Osteocyte (in vitro differentiated cells): ENCODE measurements at regions not wholly inside any gene's neighbourhood (a gene's known extent, or its start where the extent isn't known, plus 50 kb on each side); places are given as distances from the start of the nearest gene placed in this dataset.

Experiments used
- DNase-seq: peaks from one replicate; pipeline ENCODE4 v3.0.0; 2021; ENCODE audit warnings: mixed read lengths; ENCODE audit not compliant: unreplicated experiment; ENCODE audit errors: extremely low spot score
- H3K27ac Mint-ChIP-seq: one replicate; pipeline ENCODE4 v1.8.0; 2021; ENCODE audit warnings: mild to moderate bottlenecking, mixed read lengths; ENCODE audit not compliant: unreplicated experiment
- H3K27me3 Mint-ChIP-seq: one replicate; pipeline ENCODE4 v1.8.0; 2021; ENCODE audit warnings: mixed read lengths; ENCODE audit not compliant: unreplicated experiment
- H3K36me3 Mint-ChIP-seq: one replicate; pipeline ENCODE4 v1.8.0; 2021; ENCODE audit warnings: mixed read lengths; ENCODE audit not compliant: unreplicated experiment
- H3K4me1 Mint-ChIP-seq: one replicate; pipeline ENCODE4 v1.8.0; 2021; ENCODE audit warnings: mixed read lengths; ENCODE audit not compliant: unreplicated experiment
- H3K4me3 Mint-ChIP-seq: one replicate; pipeline ENCODE4 v1.8.0; 2021; ENCODE audit warnings: mild to moderate bottlenecking, moderate library complexity, mixed read lengths; ENCODE audit not compliant: unreplicated experiment
- H3K9me3 Mint-ChIP-seq: one replicate; pipeline ENCODE4 v1.8.0; 2021; ENCODE audit warnings: mixed read lengths; ENCODE audit not compliant: unreplicated experiment
- TF ChIP-seq, protein P1 (sequence below): fragments of 200-600 bp; sonication (generic); IDR thresholded peaks from 2 replicates; pipeline ENCODE4 v1.5.0; 2021; ENCODE audit warnings: antibody characterized with exemption, mild to moderate bottlenecking, moderate library complexity

DNA sequence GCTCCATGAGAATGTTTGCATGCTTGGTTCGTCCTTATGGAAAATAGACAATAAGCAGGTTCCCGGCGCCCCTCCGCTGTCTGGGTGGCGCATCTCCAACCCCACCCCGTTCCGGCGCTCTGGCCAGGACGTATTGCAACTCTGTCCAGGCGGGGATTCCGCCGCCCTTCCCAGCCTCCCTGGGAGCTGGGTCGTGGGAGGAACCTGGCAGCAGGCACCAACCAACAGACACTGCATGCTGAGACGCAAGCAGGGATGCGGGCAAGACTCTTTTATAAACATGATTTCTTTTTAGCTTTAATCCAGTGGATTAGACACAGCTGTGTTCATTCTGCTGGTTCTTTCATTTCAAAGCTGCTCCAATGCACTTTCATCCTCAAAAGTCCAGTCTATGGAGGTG, 240.2 kb downstream of the SH3BP4 start:
- TF ChIP-seq, protein P1, sequence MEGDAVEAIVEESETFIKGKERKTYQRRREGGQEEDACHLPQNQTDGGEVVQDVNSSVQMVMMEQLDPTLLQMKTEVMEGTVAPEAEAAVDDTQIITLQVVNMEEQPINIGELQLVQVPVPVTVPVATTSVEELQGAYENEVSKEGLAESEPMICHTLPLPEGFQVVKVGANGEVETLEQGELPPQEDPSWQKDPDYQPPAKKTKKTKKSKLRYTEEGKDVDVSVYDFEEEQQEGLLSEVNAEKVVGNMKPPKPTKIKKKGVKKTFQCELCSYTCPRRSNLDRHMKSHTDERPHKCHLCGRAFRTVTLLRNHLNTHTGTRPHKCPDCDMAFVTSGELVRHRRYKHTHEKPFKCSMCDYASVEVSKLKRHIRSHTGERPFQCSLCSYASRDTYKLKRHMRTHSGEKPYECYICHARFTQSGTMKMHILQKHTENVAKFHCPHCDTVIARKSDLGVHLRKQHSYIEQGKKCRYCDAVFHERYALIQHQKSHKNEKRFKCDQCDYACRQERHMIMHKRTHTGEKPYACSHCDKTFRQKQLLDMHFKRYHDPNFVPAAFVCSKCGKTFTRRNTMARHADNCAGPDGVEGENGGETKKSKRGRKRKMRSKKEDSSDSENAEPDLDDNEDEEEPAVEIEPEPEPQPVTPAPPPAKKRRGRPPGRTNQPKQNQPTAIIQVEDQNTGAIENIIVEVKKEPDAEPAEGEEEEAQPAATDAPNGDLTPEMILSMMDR: no peak
- H3K4me1 Mint-ChIP-seq: no peaks in the 10 kb centered on the region
- H3K9me3 Mint-ChIP-seq: no peaks in the 10 kb centered on the region
- H3K27me3 Mint-ChIP-seq: peaks cover 30% of the 10 kb centered on the region
- no peaks in the 10 kb centered on the region for H3K36me3 Mint-ChIP-seq
- peak; percentile 72 for DNase-seq
- H3K27ac Mint-ChIP-seq: no peak overlapping the region
- H3K4me3 Mint-ChIP-seq: no peak overlapping the region

DNA sequence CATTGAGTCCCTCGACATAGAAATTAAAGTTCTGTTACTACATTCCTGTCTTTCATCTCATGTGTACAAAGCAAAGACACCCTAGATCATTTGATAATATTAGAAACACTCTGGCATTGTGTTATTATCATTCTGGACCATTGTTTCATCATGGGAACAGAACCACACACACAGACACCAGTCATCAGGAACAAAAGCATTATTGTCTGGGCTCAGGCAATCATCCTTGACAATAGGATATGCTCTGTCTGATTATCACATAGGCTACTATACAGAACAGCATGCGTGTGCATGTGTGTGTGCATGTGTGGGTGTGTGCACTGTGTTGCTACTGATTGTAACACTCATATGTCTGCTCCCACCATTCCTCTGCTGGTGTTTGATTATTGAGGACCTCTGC, 242.5 kb downstream of the SH3BP4 start:
- TF ChIP-seq, protein P1: no peak
- no peak for DNase-seq
- Mint-ChIP-seq H3K27ac (no peak overlapping the region), H3K4me3 (no peak overlapping the region), H3K4me1 (no peaks in the 10 kb centered on the region), H3K27me3 (peaks cover 35% of the 10 kb centered on the region), H3K9me3 (no peaks in the 10 kb centered on the region), H3K36me3 (no peaks in the 10 kb centered on the region)

DNA sequence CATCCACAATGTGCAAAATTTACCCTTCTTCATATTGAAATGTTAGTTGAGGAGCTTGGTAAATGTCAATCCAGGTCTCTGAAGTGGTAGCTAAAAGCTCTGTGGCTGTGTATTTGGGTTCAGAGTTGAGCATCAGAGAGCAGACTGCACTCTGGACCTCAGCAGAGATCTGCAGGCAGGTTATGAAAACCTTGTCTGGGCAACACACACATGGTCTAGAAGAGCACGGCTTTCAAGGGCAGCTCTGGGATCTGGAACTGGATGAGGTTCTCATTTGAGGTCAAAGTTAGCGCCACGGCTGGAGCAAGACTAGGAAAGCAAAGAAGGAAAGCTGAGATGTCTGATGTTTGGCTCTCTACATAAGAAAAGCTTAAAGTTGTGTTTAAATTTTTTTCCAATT, 243.0 kb downstream of the SH3BP4 start:
- TF ChIP-seq, protein P1: no peak
- peaks cover 1% of the 10 kb centered on the region for H3K4me1 Mint-ChIP-seq
- H3K27ac Mint-ChIP-seq: no peak overlapping the region
- no peak overlapping the region for H3K4me3 Mint-ChIP-seq
- H3K27me3 Mint-ChIP-seq: peaks cover 35% of the 10 kb centered on the region
- H3K36me3 Mint-ChIP-seq: no peaks in the 10 kb centered on the region
- no peaks in the 10 kb centered on the region for H3K9me3 Mint-ChIP-seq
- no peak for DNase-seq

DNA sequence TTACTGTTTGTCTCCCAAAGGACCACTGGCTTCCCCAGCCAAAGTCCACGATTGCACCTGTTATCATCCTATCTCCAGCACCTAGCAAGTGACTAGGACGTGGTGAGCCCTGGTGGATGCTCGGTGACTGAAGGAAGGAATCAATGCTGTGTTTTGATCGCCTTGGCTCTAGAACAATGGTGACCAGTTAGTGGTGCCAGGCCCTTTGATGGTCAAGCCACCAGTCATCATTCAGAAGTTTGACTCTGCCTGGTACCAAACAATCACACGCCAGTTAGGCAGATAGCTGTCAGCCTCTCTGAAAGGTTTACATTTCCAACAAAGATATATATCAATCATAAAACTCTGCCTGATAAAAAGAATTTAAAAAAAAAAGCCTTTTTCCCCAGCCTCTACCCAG, 244.1 kb downstream of the SH3BP4 start:
- Mint-ChIP-seq H3K4me3 (no peak overlapping the region), H3K27me3 (peaks cover 36% of the 10 kb centered on the region), H3K36me3 (no peaks in the 10 kb centered on the region), H3K9me3 (no peaks in the 10 kb centered on the region), H3K27ac (no peak overlapping the region), H3K4me1 (peaks cover 2% of the 10 kb centered on the region)
- TF ChIP-seq, protein P1: no peak
- no peak for DNase-seq

DNA sequence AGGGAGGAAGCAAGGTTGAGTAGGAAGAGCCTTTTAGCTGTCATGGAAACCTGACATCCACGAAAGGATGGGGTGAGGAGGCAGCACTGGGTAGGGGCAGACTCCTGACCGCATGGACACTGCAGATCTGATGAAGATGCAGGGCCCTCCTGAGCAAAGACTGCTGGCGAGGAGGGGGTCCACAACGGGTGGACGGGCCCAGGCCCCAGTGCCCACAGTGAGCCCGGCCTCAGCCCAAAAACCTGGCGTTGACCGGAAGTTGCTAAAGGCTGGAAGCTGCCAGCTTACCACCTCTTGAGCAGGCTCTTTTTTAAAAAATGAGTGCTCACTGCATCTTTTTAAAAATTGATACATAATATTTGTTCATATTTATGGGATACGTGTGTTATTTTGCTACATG, 247.3 kb downstream of the SH3BP4 start:
- Mint-ChIP-seq H3K4me1 (peaks cover 2% of the 10 kb centered on the region), H3K9me3 (no peaks in the 10 kb centered on the region), H3K36me3 (no peaks in the 10 kb centered on the region), H3K27me3 (peaks cover 30% of the 10 kb centered on the region), H3K4me3 (no peak overlapping the region), H3K27ac (no peak overlapping the region)
- DNase-seq: no peak
- TF ChIP-seq, protein P1: no peak
